ENCODE measurements at regions not wholly inside any gene's neighbourhood (a gene's known extent, or its start where the extent isn't known, plus 50 kb on each side); places are given as distances from the start of the nearest gene placed in this dataset.

DNA sequence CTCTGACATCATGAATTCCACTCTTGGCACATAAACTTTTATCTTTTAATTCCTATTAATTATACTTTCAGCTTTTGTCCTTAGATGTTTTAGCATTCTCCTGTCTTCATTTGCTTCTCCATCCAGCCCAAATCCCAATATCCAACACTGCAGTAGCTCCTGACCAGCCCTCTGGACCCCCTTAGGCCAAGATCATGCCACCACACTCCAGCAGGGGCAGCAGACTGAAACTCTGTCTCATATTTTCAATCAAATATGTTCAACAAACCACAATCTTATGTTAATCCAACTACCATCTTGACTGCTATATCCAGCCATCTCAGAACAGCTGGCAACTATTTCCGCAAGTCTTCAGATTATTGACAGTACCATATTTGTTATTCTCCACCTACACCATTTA, 315.8 kb upstream of the ROBO2 start:
- no peak for DNase-seq

DNA sequence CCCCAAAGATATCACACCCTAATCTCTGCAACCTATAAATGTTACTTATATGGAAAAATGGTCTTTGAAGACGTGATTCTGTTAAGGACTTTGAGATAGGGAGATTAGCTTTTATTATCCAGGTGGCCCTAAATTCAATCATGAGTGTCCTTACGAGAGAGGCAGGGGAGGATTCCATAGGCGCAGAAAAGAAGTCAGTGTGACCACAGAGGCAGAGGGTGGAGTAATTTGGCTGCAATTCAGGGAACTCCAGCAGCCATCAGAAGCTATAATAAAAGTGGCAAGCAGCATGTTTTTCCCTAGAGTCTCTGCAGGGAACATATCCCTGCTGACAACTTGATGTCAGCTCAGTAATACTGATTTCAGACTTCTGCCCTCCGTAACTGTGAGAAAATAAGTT, 315.2 kb upstream of the ROBO2 start:
- no peak for DNase-seq

DNA sequence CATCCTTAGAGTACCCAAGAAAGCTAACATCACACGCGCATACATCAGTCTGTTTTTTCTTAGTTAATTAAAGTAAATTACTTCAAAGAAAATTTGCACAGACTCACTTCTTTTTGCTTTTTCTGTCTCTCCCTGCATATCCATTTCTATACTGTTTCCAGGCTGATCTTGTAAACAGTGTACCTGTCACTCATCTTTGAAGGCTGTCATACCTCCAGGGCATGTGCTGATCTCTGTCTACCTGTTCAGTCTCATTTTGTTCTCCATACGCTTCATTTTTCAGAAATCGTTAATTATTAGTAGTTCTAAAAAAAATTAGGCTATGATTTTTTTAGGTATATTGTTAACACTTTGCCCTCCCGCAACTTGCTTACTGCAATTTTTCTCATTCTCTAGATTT, 313.9 kb upstream of the ROBO2 start:
- DNase-seq: no peak

DNA sequence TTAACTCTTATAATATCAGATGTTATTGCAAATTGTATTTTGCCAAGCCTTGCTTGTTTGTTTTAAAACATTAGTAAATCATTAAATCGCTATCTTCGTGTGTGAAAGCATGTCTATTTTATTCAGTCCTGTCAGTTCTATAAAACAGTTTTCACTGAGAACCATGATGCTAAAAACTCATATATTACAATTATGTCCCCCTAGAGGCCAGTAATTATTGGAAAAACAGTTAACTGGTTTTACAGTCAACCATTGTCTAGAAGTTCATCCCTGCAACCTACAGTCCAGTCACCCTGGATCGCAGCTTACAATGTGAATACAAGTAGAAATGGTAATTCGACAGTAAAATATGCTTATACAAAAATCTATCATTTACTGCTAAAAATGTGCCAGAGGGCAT, 311.5 kb upstream of the ROBO2 start:
- no peak for DNase-seq

DNA sequence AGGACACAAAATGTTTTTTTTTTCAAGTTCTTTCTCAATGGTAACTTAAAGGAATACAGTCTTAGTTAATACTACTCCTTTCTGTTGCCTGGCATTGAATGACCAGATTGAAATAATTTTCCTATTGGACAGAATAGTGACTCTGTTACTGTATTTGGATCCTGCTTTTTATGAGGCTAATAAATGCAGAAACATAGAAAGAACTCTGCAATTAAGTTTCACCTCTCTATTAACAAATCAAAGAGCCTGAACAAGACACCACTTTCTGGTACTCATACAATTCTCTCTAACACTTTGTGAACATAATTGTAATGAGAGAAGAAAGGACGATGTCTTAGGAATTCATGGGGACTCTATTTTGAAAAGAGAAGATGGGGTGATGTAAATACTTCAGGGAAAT, 308.4 kb upstream of the ROBO2 start:
- no peak for DNase-seq

DNA sequence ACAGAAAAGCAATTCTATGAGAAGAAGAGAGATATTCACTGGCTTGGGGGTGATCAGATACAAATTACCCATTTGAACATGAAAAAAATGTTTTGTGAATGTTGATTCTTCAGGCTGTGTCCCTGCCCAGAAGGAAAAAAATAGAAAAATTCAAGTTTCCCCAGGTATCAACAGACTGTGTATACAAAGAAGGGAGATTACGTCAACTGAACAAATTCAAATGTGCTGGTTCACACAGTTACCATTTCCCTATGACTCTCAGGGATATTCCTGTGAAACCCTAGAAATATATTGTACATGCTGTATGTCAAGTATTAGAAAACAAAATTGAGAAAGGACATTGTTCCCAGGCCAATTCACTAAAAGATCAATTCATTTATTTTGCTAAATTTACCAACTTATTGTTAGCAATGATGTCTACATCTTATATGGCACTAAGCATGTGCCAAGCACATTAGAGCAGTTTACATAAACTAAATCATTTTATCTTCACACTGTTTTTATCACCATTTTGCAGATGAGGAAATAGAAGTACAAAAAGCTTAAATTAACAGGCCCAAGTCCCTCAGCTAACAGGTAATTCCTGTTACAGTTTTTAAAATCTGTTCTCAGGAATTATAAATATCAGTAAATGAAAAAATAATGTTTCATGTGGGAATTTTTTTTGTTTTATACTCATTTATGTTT, 306.7 kb upstream of the ROBO2 start:
- no peak for DNase-seq

DNA sequence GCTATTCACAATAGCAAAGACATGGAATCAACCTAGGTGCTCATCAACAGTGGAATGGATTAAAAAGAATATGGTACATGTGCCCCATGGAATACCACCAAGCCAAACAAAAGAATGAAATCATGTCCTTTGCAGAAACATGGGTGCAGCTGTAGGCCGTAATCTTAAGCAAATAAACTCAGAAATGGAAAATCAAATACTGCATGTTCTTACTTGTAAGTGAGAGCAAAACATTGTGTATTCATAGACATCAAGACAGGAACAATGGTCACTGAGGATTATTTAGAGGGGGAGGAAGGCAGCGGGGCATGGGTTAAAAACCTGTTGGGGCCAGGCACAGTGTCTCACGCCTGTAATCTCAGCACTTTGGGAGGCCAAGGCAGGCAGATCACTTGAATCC, 304.7 kb upstream of the ROBO2 start:
- no peak for DNase-seq

DNA sequence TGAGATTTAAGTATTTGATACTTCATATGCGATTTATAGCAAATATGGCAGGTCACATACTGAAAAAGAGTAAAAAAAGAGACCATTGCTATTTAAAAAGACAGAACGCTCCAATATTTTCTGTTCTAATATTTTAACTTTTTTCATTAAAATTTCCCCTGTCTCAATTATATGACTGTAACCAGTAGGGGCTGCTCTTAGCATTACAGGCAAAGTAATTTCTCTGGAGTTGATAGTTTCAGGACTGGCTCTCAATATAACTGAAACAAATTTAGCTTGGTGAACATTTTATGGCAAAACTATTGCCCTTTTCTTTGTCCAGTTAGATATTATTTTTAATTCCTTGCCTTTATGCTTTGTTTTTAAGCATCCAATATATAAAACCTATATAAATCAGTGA, 286.3 kb upstream of the ROBO2 start:
- no peak for DNase-seq

DNA sequence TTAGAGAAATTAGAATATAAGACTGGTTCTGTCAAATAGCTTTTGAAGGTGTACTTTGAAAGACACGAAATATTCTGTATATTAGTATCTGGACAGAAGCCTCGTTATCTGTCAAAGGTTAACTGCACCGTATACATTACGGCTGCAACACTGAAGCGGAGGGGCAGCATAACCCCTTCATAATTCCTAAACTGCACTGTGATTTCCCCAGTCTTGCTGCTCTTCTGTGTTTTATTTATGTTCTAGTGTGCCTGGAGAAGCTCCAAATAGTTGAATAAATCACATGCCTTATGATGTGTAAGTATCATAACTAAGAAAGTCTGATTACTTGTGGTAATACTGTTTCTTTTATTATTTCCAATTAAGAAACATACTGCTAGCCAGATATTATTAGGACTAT, 285.7 kb upstream of the ROBO2 start:
- no peak for DNase-seq

DNA sequence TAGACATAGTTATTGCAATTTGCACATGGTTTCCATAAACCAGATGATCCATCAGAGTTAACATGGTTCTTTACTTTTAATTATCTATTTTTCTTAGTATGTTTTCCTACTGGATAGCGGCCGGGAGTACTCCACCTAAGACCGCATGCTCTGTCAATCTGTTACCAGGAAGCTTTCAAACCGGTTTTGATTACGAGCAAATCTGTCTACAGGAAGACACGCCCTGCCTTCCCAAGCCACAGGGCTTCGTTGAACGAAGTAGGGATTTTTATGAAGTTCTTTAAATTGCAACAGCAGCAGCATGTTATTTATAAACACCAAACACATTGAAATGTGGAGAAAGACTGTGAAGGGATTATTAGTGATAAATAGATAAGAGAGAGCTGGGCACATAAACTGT, 283.3 kb upstream of the ROBO2 start:
- no peak for DNase-seq

DNA sequence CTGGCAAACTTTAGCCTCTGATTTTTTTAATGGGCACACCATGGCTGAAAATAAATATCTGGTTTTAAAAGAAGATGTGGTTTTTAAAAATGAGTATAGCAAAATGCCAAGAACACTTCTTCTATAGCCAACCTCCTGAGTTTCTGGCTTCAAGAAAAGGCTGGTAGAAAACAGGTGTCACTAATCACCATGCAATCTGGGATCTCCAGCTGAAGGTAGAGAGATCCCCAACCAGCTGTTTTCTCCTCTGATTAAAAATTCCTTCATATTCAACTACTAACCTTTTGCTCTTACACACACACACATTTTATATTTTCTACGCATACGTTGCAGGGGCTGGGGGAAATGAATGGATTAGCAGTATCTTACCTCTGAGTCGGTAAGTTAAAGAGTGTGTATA, 279.6 kb upstream of the ROBO2 start:
- no peak for DNase-seq

DNA sequence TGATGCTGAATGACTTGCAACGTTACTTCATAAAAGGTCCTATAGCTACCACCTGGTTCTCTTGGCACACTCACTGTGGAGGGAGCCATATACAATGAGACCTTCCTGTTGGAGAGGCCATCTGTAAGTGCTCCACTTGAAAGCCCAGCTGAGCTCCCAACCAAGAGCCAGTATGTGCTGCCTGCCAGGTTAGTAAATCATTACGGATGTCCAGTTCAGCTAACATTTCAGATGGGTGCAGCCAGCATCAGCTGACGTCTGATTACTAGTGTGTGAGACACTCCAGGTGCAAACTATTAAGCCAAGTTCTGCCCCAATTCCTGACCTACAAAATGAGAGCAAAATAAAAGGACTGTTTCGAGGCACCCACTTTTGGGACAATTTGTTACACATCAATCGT, 274.4 kb upstream of the ROBO2 start:
- no peak for DNase-seq

DNA sequence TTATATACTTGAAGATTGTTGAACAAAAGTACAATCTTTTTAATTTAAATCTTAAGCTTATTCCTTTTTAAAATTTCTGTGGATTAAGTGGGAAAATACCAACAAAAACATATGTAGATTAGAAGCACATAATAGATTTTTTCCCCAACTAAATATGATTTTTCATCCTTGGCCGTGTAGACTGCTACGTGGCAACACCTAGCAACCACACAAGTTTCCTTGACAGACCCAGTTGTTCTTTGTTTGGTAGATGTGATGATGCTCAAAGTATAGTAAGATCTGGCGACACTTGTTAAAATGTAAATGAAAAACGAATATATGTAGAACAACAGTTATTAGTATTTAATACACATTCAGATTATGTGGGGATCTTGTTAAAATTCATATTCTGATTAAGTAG, 271.0 kb upstream of the ROBO2 start:
- DNase-seq: no peak

DNA sequence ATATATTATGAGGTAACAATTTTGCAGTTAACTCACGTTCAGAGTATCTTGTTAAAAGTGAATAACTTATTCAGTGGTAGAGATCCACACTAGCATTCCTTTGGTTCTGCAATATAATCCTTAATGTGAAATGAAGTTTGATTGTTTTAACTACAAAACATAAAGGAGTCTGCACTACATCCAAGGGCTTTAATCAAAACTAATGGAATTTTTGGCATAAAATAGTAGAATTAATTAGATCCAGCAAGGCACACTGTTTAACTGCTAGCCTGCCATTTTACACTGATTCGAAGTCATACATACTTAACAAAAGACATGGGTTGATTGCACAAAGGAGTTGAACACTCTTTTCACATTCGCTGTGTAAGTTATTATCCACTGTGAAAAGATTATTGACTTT, 263.0 kb upstream of the ROBO2 start:
- DNase-seq: no peak

DNA sequence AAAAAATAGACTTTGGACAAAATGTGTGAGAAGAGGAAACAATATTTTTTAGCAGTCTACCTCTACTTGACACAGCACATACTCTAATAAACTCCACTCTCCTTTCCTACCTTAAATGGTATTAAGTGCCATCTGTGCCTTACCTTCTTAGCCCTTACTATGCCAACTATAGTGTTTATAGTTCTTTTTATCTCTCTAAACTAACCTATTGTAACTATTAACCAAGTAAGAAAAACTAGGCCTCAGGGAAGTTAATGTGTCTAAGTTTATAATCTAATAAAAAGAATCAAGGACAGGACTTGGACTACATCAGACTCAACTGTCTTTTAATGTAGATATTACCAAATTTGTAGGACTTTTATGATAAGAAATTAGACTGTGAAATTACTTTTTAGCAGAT, 251.7 kb upstream of the ROBO2 start:
- DNase-seq: no peak

DNA sequence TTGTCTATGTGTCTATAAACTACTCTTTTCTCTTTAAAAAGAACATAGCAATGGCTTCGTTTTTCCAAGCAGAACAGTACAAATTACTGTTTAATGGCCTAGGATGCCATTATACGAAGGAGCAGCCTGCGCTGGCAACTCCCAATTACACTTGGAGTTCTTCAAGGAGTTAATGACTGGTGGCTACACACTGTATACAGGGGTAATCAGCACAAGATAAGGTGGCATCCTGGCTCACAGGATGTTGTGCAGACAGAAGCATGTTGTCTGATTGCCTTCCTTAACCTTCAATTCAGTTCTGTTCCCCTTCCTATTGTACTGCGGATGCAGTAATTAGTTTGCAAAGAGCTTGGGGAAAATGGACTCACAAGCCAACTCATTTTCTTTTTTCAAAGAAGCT, 250.7 kb upstream of the ROBO2 start:
- no peak for DNase-seq

DNA sequence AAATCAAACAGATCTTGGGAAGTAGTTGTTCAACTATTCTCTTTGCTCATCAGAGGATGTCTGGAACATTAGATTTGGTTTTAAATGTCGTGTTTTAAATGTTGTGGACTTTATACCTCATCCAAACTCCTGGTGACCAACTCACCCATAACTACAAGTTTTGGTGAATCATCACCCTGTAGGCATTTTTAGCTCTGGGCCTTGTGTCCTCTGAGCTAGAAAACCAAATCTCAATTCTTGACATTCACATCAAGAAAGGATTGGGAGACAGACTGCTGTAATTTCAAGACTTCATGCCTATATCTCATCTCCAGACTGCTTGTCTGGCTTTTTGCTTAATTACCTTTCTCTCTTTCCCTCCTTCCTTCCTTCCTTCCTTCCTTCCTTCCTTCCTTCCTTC, 228.5 kb upstream of the ROBO2 start:
- no peak for DNase-seq

DNA sequence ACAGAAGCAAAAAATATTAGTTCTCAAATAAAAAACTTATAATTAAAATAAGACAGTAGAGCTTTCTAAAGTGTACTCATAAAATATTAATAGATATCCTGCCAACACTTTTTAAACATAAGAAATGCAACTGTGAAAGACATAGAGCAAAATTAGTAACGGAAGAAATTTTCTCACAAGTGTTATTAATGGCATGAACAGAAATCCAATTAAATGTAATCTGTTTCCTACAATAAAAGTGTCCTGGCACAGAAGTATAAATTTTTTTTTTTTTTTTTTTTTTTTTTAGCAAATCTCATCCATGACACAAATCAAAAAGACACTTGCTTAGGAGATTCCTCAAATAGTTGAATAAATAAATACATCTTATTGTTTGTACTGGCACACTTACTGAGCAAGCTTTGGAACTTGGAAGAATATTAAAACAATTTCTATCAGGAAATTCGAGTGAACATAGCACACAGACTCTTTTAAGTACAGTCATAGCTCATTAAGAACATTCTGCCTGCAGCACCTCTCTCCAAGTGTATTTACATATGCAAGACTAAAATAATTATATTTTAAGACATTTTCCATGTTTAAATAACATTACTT, 227.2 kb upstream of the ROBO2 start:
- DNase-seq: no peak

DNA sequence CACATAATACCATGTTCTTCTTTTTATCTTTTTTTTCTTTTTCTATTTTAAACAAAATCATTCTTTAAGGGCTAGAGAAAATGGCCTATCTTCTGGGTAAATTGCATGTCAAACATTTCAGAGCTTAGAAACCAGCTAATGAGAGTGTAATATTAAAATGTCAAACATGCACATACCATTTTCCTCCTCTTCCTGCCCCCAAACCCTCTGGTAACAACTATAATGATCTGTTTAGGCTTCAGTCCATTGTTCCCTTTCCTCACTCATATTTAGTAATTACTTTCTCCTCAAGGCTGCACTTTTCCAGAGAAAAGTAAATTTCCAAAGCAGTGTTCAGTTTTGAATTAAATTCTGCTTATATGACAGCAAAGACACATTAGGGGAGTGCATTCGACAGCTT, 224.3 kb upstream of the ROBO2 start:
- no peak for DNase-seq

DNA sequence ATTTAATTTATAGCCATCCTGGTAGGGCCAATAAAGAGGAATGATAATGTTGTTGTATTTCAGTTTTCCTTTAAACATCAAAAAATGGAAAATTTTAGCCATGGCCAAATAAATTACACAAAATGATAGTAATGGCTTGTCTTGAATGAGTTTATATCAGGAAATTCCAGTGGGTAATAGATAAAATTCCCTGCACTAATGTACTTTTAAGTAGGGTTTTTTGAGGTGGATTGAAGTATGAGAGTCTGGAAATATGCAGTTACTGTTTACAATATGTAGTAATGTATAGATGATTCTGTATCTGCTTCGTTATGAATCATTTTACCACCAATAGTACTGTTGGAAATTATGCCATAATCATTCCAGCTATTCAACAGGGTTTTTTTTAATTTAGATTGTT, 219.4 kb upstream of the ROBO2 start:
- no peak for DNase-seq

DNA sequence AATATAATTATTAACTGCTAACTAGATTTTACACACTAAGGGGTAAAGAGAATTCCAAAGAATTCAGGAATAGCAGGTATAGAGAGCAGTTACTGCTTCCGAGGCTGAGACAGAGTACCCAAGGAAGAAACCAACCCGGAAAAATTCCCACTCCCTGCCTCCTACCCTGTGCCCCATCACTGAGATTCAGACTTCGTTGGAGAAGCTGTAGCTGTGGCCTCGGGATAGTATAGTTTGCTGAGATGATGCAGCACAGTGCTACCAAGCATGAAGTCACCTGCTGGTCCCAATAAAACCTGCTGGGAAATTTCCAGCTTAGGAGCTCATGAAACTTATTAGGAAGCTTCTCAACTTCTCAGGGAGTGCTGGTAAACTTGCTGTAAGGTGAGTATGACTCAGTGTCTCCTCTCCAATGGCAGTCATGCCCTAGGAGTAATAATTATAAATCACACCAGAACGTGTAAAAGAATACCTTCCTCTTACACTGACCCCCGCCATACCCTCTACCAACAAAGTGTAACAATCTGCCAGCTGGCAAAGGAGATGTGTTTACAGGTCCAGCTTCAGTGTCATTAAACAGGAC, 215.2 kb upstream of the ROBO2 start:
- DNase-seq: no peak

DNA sequence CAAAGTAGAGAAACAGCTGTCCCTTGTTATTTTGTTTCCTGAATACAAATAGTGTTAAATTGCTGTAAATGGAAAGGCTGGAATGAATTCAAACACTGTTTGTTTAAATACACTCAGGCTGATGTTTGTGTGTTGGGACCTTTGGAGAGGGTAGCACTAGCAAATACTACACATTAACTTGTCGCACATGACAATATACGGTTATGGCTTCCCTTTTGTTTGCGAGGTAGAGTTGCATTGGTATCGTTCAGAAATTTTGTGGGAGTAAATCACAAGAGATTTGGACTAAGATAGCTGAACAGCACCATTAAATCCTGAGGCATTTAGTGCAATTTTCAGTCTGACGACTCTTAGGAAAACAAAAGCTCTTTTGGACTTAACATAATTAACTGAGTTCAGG, 213.0 kb upstream of the ROBO2 start:
- no peak for DNase-seq

DNA sequence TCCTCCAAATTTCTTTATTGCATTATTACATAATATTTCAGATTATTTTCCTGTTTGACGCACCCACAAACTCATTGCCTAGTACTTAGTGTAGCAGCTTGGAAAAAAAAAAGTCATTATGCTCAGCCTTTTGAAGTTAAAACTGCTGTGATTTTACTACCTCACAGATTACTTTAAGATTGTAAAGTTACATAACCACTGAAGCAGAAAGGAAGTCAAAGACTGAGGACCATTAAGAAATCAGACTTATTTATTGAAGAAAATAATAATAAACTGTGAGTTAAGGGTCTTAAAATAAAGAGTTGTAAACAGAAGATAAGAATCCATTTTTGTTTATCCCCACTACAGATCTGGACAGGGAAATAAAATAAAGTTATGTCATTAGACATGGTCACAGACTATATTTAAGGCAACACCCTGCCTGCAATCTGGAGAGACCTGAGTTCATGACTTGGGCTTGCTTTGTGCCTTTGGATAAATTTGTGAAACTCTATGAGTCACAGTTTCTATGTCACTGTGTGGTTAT, 212.1 kb upstream of the ROBO2 start:
- DNase-seq: no peak

DNA sequence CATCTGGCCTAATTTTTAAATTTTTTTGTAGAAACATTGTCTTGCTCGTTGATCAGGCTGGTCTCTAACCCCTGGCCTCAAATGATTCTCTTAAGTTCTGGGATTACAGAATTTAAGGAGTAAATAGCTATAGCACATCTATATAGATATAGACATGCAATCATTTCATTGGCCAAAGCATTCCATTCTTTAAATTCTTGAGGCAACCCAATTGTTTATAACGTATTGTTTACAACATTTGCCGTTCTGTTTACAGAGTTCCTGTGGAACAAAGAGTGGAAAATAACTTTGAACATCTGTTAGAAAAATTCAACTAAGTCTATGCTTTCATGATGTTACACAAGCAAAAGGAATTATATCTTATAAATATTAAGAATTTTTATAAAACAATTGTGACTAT, 205.2 kb upstream of the ROBO2 start:
- DNase-seq: no peak

DNA sequence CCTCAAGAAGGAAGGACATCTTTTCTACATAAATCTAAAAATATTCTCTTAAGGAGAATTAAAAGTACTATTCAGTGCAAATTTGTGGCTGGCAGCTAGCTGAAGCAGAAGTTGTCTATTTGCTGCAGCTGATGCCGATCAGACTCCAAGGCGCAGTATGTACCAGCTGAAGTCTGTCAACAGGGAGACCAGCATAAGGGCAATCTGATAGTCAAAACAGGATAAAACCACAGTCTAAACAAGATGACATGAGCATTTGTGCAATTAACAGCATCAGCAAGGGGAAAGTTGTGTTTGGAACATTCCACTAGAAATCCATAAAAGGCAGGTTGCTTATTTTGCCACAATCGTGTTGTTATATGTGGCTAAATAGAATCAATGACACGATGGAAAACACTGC, 198.2 kb upstream of the ROBO2 start:
- no peak for DNase-seq

Measured in activated CD4-positive, alpha-beta T cell treated with anti-CD3 and anti-CD28 coated beads for 48 hours (primary cell).